Trophoblast cell (in vitro differentiated cells and primary cell): ENCODE measurements at regions not wholly inside any gene's neighbourhood (a gene's known extent, or its start where the extent isn't known, plus 50 kb on each side); places are given as distances from the start of the nearest gene placed in this dataset.
"Not testable (repeated sequence)": the region's sequence is repeated elsewhere in the genome, so short reads cannot be mapped to it uniquely, and the experiment has no call there.

Experiments used
- DNase-seq, 2 donors: peaks; one replicate each; pipeline ENCODE4 v3.0.0-alpha.2; 2016
- H2AFZ ChIP-seq: 2 replicates; pipeline ENCODE4 v1.6.1; 2013; ENCODE audit warnings: low read length, moderate library complexity, mild to moderate bottlenecking; ENCODE audit not compliant: insufficient read depth, poor library complexity
- H2AK5ac ChIP-seq: 2 replicates; pipeline ENCODE4 v1.6.1; 2013; ENCODE audit warnings: mild to moderate bottlenecking, low read length
- H2BK120ac ChIP-seq: 2 replicates; pipeline ENCODE4 v1.6.1; 2013; ENCODE audit warnings: low read length, mild to moderate bottlenecking, moderate library complexity; ENCODE audit not compliant: insufficient read depth, poor library complexity
- H2BK12ac ChIP-seq: 2 replicates; pipeline ENCODE4 v1.6.1; 2013; ENCODE audit warnings: mild to moderate bottlenecking, low read length, moderate library complexity
- H2BK5ac ChIP-seq: 2 replicates; pipeline ENCODE4 v1.6.1; 2013; ENCODE audit warnings: low read length, low read depth, moderate library complexity, mild to moderate bottlenecking; ENCODE audit not compliant: poor library complexity
- H3K14ac ChIP-seq: 2 replicates; pipeline ENCODE4 v1.6.1; 2013; ENCODE audit warnings: mild to moderate bottlenecking, low read length
- H3K18ac ChIP-seq: 2 replicates; pipeline ENCODE4 v1.6.1; 2013; ENCODE audit warnings: mild to moderate bottlenecking, low read length
- H3K23ac ChIP-seq: 2 replicates; pipeline ENCODE4 v1.6.1; 2013; ENCODE audit warnings: low read length
- H3K27ac ChIP-seq: 2 replicates; pipeline ENCODE4 v1.5.1; 2013; ENCODE audit warnings: low read depth, mild to moderate bottlenecking, inconsistent platforms, low read length, moderate library complexity
- H3K27me3 ChIP-seq: 2 replicates; pipeline ENCODE4 v1.6.1; 2013; ENCODE audit warnings: inconsistent platforms, mild to moderate bottlenecking, low read length, moderate library complexity; ENCODE audit not compliant: insufficient read depth
- H3K36me3 ChIP-seq, 2 experiments: 1 replicate in 1 of 2; 2 replicates in 1 of 2; pipeline ENCODE4 v1.6.1; 2013; ENCODE audit warnings: low read length in 2 of 2, mild to moderate bottlenecking in 2 of 2, moderate library complexity in 1 of 2; ENCODE audit not compliant: insufficient read depth in 2 of 2, control insufficient read depth in 1 of 2
- H3K4ac ChIP-seq: 2 replicates; pipeline ENCODE4 v1.6.1; 2013; ENCODE audit warnings: low read depth, mild to moderate bottlenecking, low read length, moderate library complexity
- H3K4me1 ChIP-seq, 2 experiments: 1 replicate in 1 of 2; 2 replicates in 1 of 2; pipeline ENCODE4 v1.6.1; 2013; ENCODE audit warnings: low read length in 2 of 2, mild to moderate bottlenecking in 2 of 2, moderate library complexity in 1 of 2; ENCODE audit not compliant: insufficient read depth in 2 of 2, control insufficient read depth in 1 of 2
- H3K4me2 ChIP-seq: 2 replicates; pipeline ENCODE4 v1.6.1; 2013; ENCODE audit warnings: inconsistent platforms, mild to moderate bottlenecking, low read length, moderate library complexity
- H3K4me3 ChIP-seq: 2 replicates; pipeline ENCODE4 v1.5.1; 2013; ENCODE audit warnings: mild to moderate bottlenecking, low read depth, low read length, inconsistent platforms
- H3K79me1 ChIP-seq: one replicate; pipeline ENCODE4 v1.6.1; 2013; ENCODE audit warnings: low read length
- H3K79me2 ChIP-seq: 2 replicates; pipeline ENCODE4 v1.6.1; 2013; ENCODE audit warnings: low read length, mild to moderate bottlenecking; ENCODE audit not compliant: control insufficient read depth, insufficient read depth, poor library complexity
- H3K9ac ChIP-seq: 2 replicates; pipeline ENCODE4 v1.6.1; 2013; ENCODE audit warnings: mild to moderate bottlenecking, low read length
- H3K9me3 ChIP-seq: 2 replicates; pipeline ENCODE4 v1.6.1; 2013; ENCODE audit warnings: low read depth, mild to moderate bottlenecking, control low read depth, inconsistent platforms, low read length; ENCODE audit not compliant: insufficient read depth
- H4K12ac ChIP-seq: 2 replicates; pipeline ENCODE4 v1.6.1; 2013; ENCODE audit warnings: low read depth, mild to moderate bottlenecking, low read length, moderate library complexity
- H4K8ac ChIP-seq: 2 replicates; pipeline ENCODE4 v1.6.1; 2013; ENCODE audit warnings: low read depth, mild to moderate bottlenecking, low read length, moderate library complexity
- H4K91ac ChIP-seq: one replicate; pipeline ENCODE4 v1.6.1; 2013; ENCODE audit warnings: low read depth, mild to moderate bottlenecking, low read length, moderate library complexity
- WGBS: extraction: QIAGEN DNeasy Blood & Tissue Kit; methylation state at CpG from one replicate; pipeline ENCODE4 v1.1.7; 2013; ENCODE audit warnings: missing lambda C conversion rate; ENCODE audit not compliant: insufficient read length, insufficient coverage; ENCODE audit errors: extremely low coverage; 5-methylcytosine and 5-hydroxymethylcytosine counted together

GRCh38 chr6:169085466-169085865 is 168.2 kb downstream of the THBS2 start:
- Histone ChIP-seq H3K4me3 (no peak overlapping the region), H4K8ac (peak overlapping the region; percentile 48), H2AFZ (no peak overlapping the region), H2BK12ac (peak overlapping the region; percentile 74), H4K91ac (peak overlapping the region; percentile 78), H3K18ac (no peak overlapping the region), H4K12ac (no peak overlapping the region), H3K36me3 (no peaks in the 10 kb centered on the region), H3K4me2 (no peak overlapping the region), H3K27ac (no peak overlapping the region), H3K14ac (peak overlapping the region; percentile 71), H2AK5ac (no peak overlapping the region), H3K27me3 (no peaks in the 10 kb centered on the region), H3K9ac (no peak overlapping the region), H3K4ac (no peak overlapping the region), H2BK5ac (peak overlapping the region; percentile 71), H3K79me1 (peaks cover 9% of the 10 kb centered on the region), H3K9me3 (peaks cover 6% of the 10 kb centered on the region), H2BK120ac (peak overlapping the region; percentile 71), H3K23ac (no peak overlapping the region), H3K79me2 (no peaks in the 10 kb centered on the region), H3K4me1 (peaks cover 2 to 6% of the 10 kb centered on the region in 2 experiments)
- WGBS, result no CpG with 5 or more reads among the region's 6 CpGs
- no peak for DNase-seq

GRCh38 chr6:169084557-169084956 is 169.1 kb downstream of the THBS2 start:
- H3K79me1 ChIP-seq, H2BK5ac ChIP-seq, H3K36me3 ChIP-seq, H2AFZ ChIP-seq, H3K79me2 ChIP-seq, H3K4me3 ChIP-seq, H3K27ac ChIP-seq, H3K14ac ChIP-seq, H2AK5ac ChIP-seq, H3K18ac ChIP-seq, H3K27me3 ChIP-seq, H3K4me1 ChIP-seq, H3K4me2 ChIP-seq, H2BK12ac ChIP-seq, H3K23ac ChIP-seq, H3K4ac ChIP-seq, DNase-seq, H4K12ac ChIP-seq, H2BK120ac ChIP-seq, H3K9ac ChIP-seq, H3K9me3 ChIP-seq, H4K8ac ChIP-seq: not testable (repeated sequence)
- WGBS, result no CpG with 5 or more reads among the region's 13 CpGs
- peak overlapping the region; percentile 2 for H4K91ac ChIP-seq

GRCh38 chr6:169084067-169084466 is 169.6 kb downstream of the THBS2 start:
- peak overlapping the region; percentile 13 for H2BK12ac ChIP-seq
- H2AFZ ChIP-seq, result no peak overlapping the region
- H4K91ac ChIP-seq, result peak overlapping the region; percentile 11
- H3K79me1 ChIP-seq, result peaks cover 9% of the 10 kb centered on the region
- H3K27ac ChIP-seq, result no peak overlapping the region
- no peak overlapping the region for H3K18ac ChIP-seq
- H2AK5ac ChIP-seq, result no peak overlapping the region
- peak; percentile 54 for DNase-seq
- no peak overlapping the region for H3K4me2 ChIP-seq
- H3K4me3 ChIP-seq, result no peak overlapping the region
- peaks cover 5% of the 10 kb centered on the region for H3K9me3 ChIP-seq
- H3K79me2 ChIP-seq, result no peaks in the 10 kb centered on the region
- no peak overlapping the region for H4K12ac ChIP-seq
- no peak overlapping the region for H3K9ac ChIP-seq
- H3K23ac ChIP-seq, result no peak overlapping the region
- H3K14ac ChIP-seq, result no peak overlapping the region
- H3K4me1 ChIP-seq, result peaks cover 2 to 6% of the 10 kb centered on the region in 2 experiments
- H3K4ac ChIP-seq, result no peak overlapping the region
- no peak overlapping the region for H2BK5ac ChIP-seq
- H3K27me3 ChIP-seq, result no peaks in the 10 kb centered on the region
- no peak overlapping the region for H4K8ac ChIP-seq
- H3K36me3 ChIP-seq, result no peaks in the 10 kb centered on the region
- no CpG with 5 or more reads among the region's 10 CpGs for WGBS
- no peak overlapping the region for H2BK120ac ChIP-seq

- no peak overlapping the region for H4K8ac ChIP-seq
These were observed 170.2 kb downstream of the THBS2 start for GRCh38 chr6:169083508-169083874.

More at GRCh38 chr6:169083508-169083874, 170.2 kb downstream of the THBS2 start:
- no peak overlapping the region for H2BK120ac ChIP-seq
- no peak overlapping the region for H3K4ac ChIP-seq
- no peak overlapping the region for H4K91ac ChIP-seq
- H2BK5ac ChIP-seq, result no peak overlapping the region
- DNase-seq, result no peak
- H3K27ac ChIP-seq, result no peak overlapping the region
- peaks cover 2 to 6% of the 10 kb centered on the region in 2 experiments for H3K4me1 ChIP-seq
- peaks cover 3% of the 10 kb centered on the region for H3K9me3 ChIP-seq
- H2AFZ ChIP-seq, result no peak overlapping the region
- H2AK5ac ChIP-seq, result no peak overlapping the region
- H3K79me1 ChIP-seq, result peaks cover 9% of the 10 kb centered on the region
- H3K18ac ChIP-seq, result no peak overlapping the region
- WGBS, result no CpG with 5 or more reads among the region's 3 CpGs
- H3K36me3 ChIP-seq, result no peaks in the 10 kb centered on the region
- H4K12ac ChIP-seq, result no peak overlapping the region
- no peaks in the 10 kb centered on the region for H3K27me3 ChIP-seq
- H3K23ac ChIP-seq, result no peak overlapping the region
- no peak overlapping the region for H3K4me3 ChIP-seq
- no peak overlapping the region for H2BK12ac ChIP-seq
- no peak overlapping the region for H3K14ac ChIP-seq
- no peaks in the 10 kb centered on the region for H3K79me2 ChIP-seq
- no peak overlapping the region for H3K4me2 ChIP-seq
- no peak overlapping the region for H3K9ac ChIP-seq
